ENCODE measurements at regions not wholly inside any gene's neighbourhood (a gene's known extent, or its start where the extent isn't known, plus 50 kb on each side); places are given as distances from the start of the nearest gene placed in this dataset.
"Not testable (repeated sequence)": the region's sequence is repeated elsewhere in the genome, so short reads cannot be mapped to it uniquely, and the experiment has no call there.

- Mint-ChIP-seq H3K9me3 (no peaks in the 10 kb centered on the region), H3K36me3 (no peaks in the 10 kb centered on the region), H3K27ac (no peak overlapping the region)
- DNase-seq (ENCODE audit: low spot score in 2 of 2) (no peak), ATAC-seq (peak; percentile 58 to 65)
These were observed 76.3 kb upstream of the SGK1 start for GRCh38 chr6:134394208-134394607.

- no peaks in the 10 kb centered on the region for H3K36me3 Mint-ChIP-seq
- DNase-seq (ENCODE audit: low spot score in 2 of 2) (no peak), ATAC-seq (no peak)
- no peaks in the 10 kb centered on the region for H3K9me3 Mint-ChIP-seq
- no peak overlapping the region for H3K27ac Mint-ChIP-seq
These were observed 73.3 kb upstream of the SGK1 start for GRCh38 chr6:134391205-134391604.

- Mint-ChIP-seq H3K9me3 (peaks cover 0 to 6% of the 10 kb centered on the region in 2 donors), H3K36me3 (peaks cover 0 to 6% of the 10 kb centered on the region in 2 donors), H3K27ac (no peak overlapping the region)
- DNase-seq (ENCODE audit: low spot score in 2 of 2) (no peak), ATAC-seq (no peak)
These were observed 71.7 kb upstream of the SGK1 start for GRCh38 chr6:134389658-134390057.

GRCh38 chr6:134389129-134389528 is 71.2 kb upstream of the SGK1 start:
- ATAC-seq (no peak), DNase-seq (ENCODE audit: low spot score in 2 of 2) (no peak)
- no peak overlapping the region for H3K27ac Mint-ChIP-seq
- H3K9me3 Mint-ChIP-seq = peaks cover 0 to 6% of the 10 kb centered on the region in 2 donors
- peaks cover 0 to 6% of the 10 kb centered on the region in 2 donors for H3K36me3 Mint-ChIP-seq

GRCh38 chr6:134386482-134386881 is 68.6 kb upstream of the SGK1 start:
- not testable (repeated sequence) for ATAC-seq; DNase-seq (ENCODE audit: low spot score in 2 of 2); H3K36me3 Mint-ChIP-seq; H3K9me3 Mint-ChIP-seq; H3K27ac Mint-ChIP-seq

DNA sequence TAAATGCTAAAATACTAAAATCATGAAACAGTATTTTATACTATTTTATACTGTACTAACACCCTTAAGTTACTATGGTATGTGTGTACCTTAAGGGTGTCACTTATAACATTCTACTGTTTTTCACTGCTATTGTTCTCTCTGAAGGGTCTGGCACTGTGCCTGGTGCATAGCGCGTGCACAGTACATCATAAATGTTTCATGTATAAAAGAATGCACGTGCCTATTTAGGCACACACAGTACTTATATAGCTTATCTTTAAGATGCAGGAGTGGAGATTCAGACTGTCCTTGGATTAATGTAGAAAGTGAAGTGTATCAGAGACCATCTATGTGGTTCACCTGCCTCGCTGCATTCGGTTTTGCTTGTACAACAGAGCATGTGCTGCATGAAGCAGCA is 64.0 kb upstream of the SGK1 start:
- peaks cover 0 to 7% of the 10 kb centered on the region in 2 donors for H3K36me3 Mint-ChIP-seq
- no peak for DNase-seq (ENCODE audit: low spot score in 2 of 2)
- no peak overlapping the region for H3K27ac Mint-ChIP-seq
- ATAC-seq = no peak
- H3K9me3 Mint-ChIP-seq = peaks cover under 1 to 6% of the 10 kb centered on the region in 2 donors

- Mint-ChIP-seq H3K9me3 (peaks cover 5 to 9% of the 10 kb centered on the region in 2 donors), H3K36me3 (peaks cover 0 to 10% of the 10 kb centered on the region in 2 donors), H3K27ac (peak overlapping the region; percentile 73 to 81)
- DNase-seq (ENCODE audit: low spot score in 2 of 2) (no peak), ATAC-seq (peak in 1 of 2 donors; percentile 41)
These were observed 61.7 kb upstream of the SGK1 start for GRCh38 chr6:134379599-134379998.

GRCh38 chr6:134379076-134379475 is 61.2 kb upstream of the SGK1 start:
- peaks cover 5 to 11% of the 10 kb centered on the region in 2 donors for H3K9me3 Mint-ChIP-seq
- DNase-seq (ENCODE audit: low spot score in 2 of 2) (peak; percentile 38 to 64), ATAC-seq (peak; percentile 97 to 98)
- H3K27ac Mint-ChIP-seq = peak overlapping the region; percentile 73 to 81
- H3K36me3 Mint-ChIP-seq = peaks cover 0 to 14% of the 10 kb centered on the region in 2 donors

GRCh38 chr6:134378426-134378825 is 60.5 kb upstream of the SGK1 start:
- peaks cover 5 to 11% of the 10 kb centered on the region in 2 donors for H3K9me3 Mint-ChIP-seq
- H3K36me3 Mint-ChIP-seq = peaks cover 0 to 20% of the 10 kb centered on the region in 2 donors
- peak overlapping the region in 1 of 2 donors; percentile 81 for H3K27ac Mint-ChIP-seq
- DNase-seq (ENCODE audit: low spot score in 2 of 2) (no peak), ATAC-seq (no peak)

DNA sequence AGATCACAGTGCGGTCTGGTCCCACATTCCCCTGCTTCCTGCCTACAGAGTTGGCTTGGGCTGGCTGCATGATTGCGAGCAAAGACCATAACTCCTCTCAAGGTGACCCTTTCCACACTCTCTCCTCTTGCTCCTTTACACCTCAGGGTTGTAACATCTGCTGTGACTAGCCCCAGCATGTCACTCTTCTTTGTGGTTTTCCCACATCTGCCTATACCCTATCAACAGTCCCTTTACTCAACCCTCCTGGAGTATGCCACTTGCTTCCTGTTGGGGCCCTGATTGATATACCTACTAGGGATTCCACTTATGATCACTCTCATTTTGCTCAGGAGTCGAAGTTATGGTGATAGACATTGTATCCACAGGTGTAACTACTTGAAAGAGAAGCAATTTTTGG is 58.9 kb upstream of the SGK1 start:
- no peak overlapping the region for H3K27ac Mint-ChIP-seq
- H3K9me3 Mint-ChIP-seq = peaks cover 5 to 14% of the 10 kb centered on the region in 2 donors
- no peak for DNase-seq (ENCODE audit: low spot score in 2 of 2)
- H3K36me3 Mint-ChIP-seq = peaks cover 0 to 23% of the 10 kb centered on the region in 2 donors
- ATAC-seq = peak in 1 of 2 donors; percentile 21

GRCh38 chr6:134375220-134375580 is 57.3 kb upstream of the SGK1 start:
- H3K36me3 Mint-ChIP-seq = peaks cover 0 to 25% of the 10 kb centered on the region in 2 donors
- peak overlapping the region in 1 of 2 donors; percentile 10 for H3K27ac Mint-ChIP-seq
- H3K9me3 Mint-ChIP-seq = peaks cover 5 to 19% of the 10 kb centered on the region in 2 donors
- DNase-seq (ENCODE audit: low spot score in 2 of 2) (no peak), ATAC-seq (no peak)

DNA sequence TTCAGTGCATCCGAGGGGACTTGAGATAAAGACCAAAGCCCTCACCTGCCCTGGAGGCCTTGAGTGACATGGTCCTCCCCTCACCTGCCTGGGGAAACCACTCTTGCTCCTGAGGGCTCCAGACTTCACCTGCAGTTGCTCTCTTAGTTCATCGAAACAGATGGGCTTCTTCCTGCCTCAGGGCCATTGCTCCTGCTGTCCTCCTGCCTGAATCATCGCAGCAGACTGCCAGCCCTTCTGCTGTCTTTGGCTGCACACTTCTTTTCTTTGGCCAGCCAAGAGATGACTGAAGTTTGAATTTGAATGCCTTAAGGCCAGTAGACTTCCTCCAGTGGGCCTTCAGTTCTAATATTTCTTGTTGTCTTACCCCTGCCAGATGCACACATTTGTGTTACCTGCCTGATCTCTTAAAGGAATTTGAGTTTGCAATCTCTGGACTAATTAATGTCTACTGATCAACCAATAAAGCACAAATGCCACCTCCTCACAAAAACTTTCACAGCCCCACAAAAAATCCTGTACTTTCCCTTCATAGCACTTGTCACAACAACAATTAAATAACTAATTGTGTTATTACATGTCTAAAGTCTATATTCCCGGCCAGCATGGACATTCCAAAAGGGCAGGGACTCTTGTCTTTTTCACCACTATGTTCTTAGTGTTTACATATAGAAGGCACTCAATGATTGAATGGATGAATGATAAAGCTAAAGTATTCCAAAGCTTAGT is 56.7 kb upstream of the SGK1 start:
- Mint-ChIP-seq H3K9me3 (peaks cover 5 to 19% of the 10 kb centered on the region in 2 donors), H3K36me3 (peaks cover 0 to 25% of the 10 kb centered on the region in 2 donors), H3K27ac (peak overlapping the region; percentile 10 to 58)

DNA sequence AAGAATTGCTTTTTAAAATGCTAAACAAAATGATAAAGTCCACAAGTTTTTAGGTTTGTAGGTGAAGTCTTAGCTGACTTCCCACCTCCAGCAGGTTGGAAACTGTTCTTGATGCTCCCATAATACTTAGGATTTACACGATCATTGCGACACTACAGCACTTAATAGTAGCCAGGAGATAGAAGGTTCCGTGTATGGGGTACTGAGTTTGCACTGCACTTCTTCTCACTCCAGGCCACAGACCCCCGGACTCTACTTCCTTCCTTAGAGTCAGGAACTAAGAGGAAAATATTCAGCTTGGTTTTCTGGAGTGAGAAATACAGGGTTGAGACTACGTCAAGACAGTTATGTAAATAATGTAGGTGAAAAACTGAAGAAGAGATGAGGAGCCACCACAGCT is 56.1 kb upstream of the SGK1 start:
- H3K36me3 Mint-ChIP-seq = peaks cover 0 to 25% of the 10 kb centered on the region in 2 donors
- peaks cover 5 to 19% of the 10 kb centered on the region in 2 donors for H3K9me3 Mint-ChIP-seq
- peak overlapping the region in 1 of 2 donors; percentile 58 for H3K27ac Mint-ChIP-seq
- DNase-seq (ENCODE audit: low spot score in 2 of 2) (no peak), ATAC-seq (no peak)

More for the DNA sequence above, 56.7 kb upstream of the SGK1 start:
- DNase-seq (ENCODE audit: low spot score in 2 of 2) (no peak), ATAC-seq (no peak)

- H3K27ac Mint-ChIP-seq = peak overlapping the region; percentile 24 to 63
- peak in 1 of 2 donors; percentile 14 for DNase-seq (ENCODE audit: low spot score in 2 of 2)
These were observed 55.5 kb upstream of the SGK1 start for GRCh38 chr6:134373282-134373922.

DNA sequence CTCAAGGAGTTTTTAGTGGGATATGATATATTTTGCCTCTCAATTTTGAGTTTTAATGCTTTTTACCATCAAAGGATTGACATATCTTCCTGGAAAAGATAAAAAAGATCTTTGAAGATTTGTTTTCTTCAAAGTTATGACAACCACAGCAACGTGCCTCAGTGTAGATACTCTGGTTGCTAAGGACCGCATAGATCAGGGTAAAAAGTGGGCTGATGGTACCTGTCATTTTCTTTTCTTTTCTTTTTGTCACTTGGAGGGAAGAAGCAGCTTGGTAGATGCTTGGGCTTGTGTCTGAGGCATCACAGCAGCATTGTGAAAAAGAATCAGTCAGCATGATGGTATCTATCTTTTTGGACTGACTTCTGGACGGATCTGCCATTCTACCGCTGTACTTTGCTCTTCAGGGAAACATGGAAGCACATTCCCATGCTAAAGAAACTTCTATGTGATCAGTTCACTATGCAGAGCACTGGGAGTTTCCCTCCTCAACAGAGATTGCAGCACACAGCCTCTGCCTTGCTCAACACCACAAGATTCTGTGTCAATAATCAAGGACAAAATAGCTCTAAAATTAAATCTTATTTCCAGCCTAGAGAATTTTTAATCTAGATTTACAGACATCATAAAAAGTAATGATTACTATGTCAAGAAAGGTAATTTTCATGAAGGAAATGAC is 54.8 kb upstream of the SGK1 start:
- no peak for DNase-seq (ENCODE audit: low spot score in 2 of 2)
- ATAC-seq = peak in 1 of 2 donors; percentile 52
- Mint-ChIP-seq H3K9me3 (peaks cover 5 to 19% of the 10 kb centered on the region in 2 donors), H3K36me3 (peaks cover 0 to 25% of the 10 kb centered on the region in 2 donors), H3K27ac (peak overlapping the region in 1 of 2 donors; percentile 24)

More at GRCh38 chr6:134373282-134373922, 55.5 kb upstream of the SGK1 start:
- ATAC-seq = peak; percentile 69 to 82
- Mint-ChIP-seq H3K36me3 (peaks cover 0 to 25% of the 10 kb centered on the region in 2 donors), H3K9me3 (peaks cover 5 to 19% of the 10 kb centered on the region in 2 donors)

DNA sequence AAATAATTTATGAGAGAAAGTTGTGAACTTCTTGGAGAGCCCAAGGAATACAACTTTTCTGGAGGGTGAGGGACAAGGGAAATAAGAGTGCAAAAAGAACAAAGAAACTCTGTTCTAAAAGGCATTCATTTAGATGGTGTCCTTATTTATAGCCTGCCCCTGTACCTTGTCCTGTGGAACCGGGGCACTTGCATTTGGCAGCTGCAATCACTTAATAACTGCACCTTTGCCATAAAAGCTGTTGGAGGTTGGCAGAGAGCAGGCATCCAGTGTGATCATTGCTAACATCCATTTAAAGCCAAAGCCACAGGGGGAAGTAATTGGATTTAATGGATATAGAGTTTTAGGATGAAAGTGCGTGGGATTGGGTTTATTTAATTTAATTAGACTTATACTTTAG is 50.8 kb upstream of the SGK1 start:
- peaks cover 0 to 7% of the 10 kb centered on the region in 2 donors for H3K36me3 Mint-ChIP-seq
- H3K9me3 Mint-ChIP-seq = peaks cover 3 to 18% of the 10 kb centered on the region in 2 donors
- no peak overlapping the region for H3K27ac Mint-ChIP-seq
- ATAC-seq (no peak), DNase-seq (ENCODE audit: low spot score in 2 of 2) (no peak)
